ENCODE measurements at regions not wholly inside any gene's neighbourhood (a gene's known extent, or its start where the extent isn't known, plus 50 kb on each side); places are given as distances from the start of the nearest gene placed in this dataset.

DNA sequence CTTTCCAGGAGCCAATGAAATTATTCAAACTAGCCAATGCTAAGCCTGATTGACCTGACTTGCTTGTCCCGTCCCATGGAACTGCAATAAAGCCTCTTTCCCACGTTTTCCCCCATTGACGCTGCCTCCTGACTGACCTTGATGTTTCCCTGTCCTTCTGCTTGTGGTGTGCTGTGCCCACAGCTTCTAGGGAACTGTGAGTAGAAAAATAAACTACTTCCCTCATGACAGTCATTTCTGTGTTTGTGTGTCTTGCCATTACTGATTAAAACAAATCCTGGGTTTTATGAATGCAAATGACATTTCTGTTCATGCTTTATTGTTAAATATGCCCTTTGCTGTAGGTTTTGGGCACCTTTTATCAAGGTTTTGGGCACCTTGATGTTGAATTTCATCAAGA, 91.3 kb upstream of the ABI1 start:
- Mint-ChIP-seq H3K27me3 (ENCODE audit: low read depth, poor library complexity) (peaks cover 2% of the 10 kb centered on the region), H3K4me1 (no peaks in the 10 kb centered on the region), H3K36me3 (ENCODE audit: low read depth) (no peaks in the 10 kb centered on the region), H3K9me3 (peaks cover 20% of the 10 kb centered on the region), H3K27ac (no peak overlapping the region), H3K4me3 (no peak overlapping the region)
- TF ChIP-seq, protein P1, sequence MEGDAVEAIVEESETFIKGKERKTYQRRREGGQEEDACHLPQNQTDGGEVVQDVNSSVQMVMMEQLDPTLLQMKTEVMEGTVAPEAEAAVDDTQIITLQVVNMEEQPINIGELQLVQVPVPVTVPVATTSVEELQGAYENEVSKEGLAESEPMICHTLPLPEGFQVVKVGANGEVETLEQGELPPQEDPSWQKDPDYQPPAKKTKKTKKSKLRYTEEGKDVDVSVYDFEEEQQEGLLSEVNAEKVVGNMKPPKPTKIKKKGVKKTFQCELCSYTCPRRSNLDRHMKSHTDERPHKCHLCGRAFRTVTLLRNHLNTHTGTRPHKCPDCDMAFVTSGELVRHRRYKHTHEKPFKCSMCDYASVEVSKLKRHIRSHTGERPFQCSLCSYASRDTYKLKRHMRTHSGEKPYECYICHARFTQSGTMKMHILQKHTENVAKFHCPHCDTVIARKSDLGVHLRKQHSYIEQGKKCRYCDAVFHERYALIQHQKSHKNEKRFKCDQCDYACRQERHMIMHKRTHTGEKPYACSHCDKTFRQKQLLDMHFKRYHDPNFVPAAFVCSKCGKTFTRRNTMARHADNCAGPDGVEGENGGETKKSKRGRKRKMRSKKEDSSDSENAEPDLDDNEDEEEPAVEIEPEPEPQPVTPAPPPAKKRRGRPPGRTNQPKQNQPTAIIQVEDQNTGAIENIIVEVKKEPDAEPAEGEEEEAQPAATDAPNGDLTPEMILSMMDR (IDR thresholded peaks at IDR 0.05): no peak
- DNase-seq: no peak

DNA sequence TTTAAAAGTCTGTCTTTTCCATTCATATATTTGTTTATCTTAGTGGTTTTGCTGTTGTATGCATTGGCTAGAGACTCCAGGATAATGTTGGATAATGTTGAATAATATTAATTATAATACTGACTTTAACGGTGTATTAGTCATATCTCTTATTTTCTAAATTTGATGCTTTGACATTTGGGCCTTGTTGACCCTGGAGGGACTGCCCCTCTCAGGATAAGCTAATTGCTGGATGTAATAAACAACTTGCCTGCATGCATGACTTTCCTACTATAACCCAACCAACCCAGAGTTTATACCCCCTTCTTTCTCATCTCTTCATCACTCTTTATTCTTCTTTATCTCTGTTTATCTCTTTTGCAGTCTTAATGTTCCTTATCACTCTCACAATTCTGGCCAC, 90.9 kb upstream of the ABI1 start:
- Mint-ChIP-seq H3K36me3 (ENCODE audit: low read depth) (no peaks in the 10 kb centered on the region), H3K9me3 (peaks cover 20% of the 10 kb centered on the region), H3K4me3 (no peak overlapping the region), H3K27ac (no peak overlapping the region), H3K27me3 (ENCODE audit: low read depth, poor library complexity) (peaks cover 2% of the 10 kb centered on the region), H3K4me1 (no peaks in the 10 kb centered on the region)
- TF ChIP-seq, protein P1 (IDR thresholded peaks at IDR 0.05): no peak
- no peak for DNase-seq

DNA sequence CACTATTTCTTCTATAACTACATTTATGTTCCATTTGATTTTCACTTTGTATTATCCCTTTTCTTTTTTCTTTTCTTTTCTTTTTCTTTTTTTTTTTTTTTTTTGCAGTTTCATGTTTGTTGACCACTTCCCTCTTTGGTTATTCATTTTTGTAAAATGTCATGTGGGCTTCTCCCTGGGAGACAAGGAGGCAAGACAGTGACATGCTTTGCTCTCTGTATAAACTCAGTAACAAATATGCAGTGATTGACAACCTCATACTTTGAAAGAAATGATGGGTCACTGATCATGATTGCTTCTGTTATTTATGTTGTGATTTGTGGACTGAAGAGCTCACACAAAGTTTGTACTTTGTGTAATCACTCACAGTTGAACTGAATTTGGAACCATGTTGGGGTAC, 90.2 kb upstream of the ABI1 start:
- Mint-ChIP-seq H3K9me3 (peaks cover 20% of the 10 kb centered on the region), H3K27me3 (ENCODE audit: low read depth, poor library complexity) (peaks cover 2% of the 10 kb centered on the region), H3K36me3 (ENCODE audit: low read depth) (no peaks in the 10 kb centered on the region), H3K27ac (no peak overlapping the region), H3K4me3 (no peak overlapping the region), H3K4me1 (no peaks in the 10 kb centered on the region)
- TF ChIP-seq, protein P1 (IDR thresholded peaks at IDR 0.05): no peak
- no peak for DNase-seq

DNA sequence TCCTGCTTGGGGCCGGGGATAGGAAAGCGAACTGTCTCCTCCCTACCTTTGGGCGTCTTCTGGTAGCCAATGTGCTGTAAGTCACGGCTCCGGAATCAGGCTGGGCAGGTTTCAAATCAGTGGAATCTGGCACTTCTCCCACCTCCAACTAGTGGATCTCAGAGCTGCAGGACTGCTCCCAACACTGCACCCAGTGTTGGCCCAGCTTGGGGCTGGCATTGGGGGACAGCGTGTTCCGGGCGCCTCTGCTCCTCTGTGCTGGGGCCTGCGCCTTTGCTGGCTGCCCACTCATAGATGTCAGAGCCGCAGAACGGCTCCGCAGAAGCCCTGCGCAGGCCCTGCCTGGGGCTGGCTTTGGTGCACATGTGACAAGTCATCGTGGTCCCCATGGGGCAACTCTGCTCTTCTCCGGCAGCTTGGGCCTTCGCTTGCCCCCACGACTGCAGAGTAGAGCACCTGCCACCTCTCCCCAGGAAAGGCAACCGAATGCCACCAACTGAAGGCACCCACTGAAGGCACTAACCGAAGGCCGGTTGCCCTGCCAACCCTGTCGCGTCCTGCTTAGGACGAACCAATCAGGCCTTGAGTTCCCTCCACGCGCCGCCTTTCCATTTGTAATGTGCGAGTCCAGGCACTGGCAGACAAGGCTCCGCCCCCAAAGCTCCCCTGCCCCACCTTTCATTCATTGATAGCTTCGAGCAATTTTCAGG, 85.5 kb upstream of the ABI1 start:
- Mint-ChIP-seq H3K9me3 (peaks cover 16% of the 10 kb centered on the region), H3K27me3 (ENCODE audit: low read depth, poor library complexity) (peaks cover 3% of the 10 kb centered on the region), H3K4me1 (no peaks in the 10 kb centered on the region), H3K27ac (no peak overlapping the region), H3K36me3 (ENCODE audit: low read depth) (no peaks in the 10 kb centered on the region), H3K4me3 (no peak overlapping the region)
- DNase-seq: no peak
- TF ChIP-seq, protein P1 (IDR thresholded peaks at IDR 0.05): no peak

DNA sequence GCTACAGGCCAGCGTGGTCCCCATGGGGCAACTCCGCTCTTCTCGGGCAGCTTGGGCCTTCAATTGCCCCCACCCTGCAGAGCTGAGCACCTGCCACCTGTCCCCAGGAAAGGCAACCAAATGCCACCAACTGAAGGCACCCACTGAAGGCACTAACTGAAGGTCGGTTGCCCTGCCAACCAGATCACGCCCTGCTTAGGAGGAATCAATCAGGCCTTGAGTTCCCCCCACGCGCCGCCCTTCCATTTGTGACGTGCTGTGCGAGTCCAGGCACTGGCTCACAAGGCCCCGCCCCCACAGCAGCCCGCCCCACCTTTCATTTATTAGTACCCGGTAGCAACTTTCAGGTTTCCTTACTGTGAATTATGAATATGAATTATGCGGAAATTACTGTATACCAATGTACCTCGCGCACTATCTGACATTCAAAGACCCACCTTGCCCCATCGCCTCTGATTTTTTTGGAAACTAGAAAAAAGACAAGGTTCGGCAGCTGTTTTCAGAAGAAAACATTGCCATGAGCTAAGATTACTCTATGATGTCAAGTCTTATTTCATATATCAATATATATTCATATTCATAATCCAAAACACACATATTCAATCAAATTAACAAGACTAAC, 83.6 kb upstream of the ABI1 start:
- H3K27me3 Mint-ChIP-seq (ENCODE audit: low read depth, poor library complexity): peaks cover 3% of the 10 kb centered on the region
- no peak overlapping the region for H3K27ac Mint-ChIP-seq
- no peak for DNase-seq
- H3K4me3 Mint-ChIP-seq: no peak overlapping the region
- H3K4me1 Mint-ChIP-seq: peaks cover 5% of the 10 kb centered on the region
- no peaks in the 10 kb centered on the region for H3K36me3 Mint-ChIP-seq (ENCODE audit: low read depth)
- TF ChIP-seq, protein P1 (IDR thresholded peaks at IDR 0.05): no peak
- H3K9me3 Mint-ChIP-seq: no peaks in the 10 kb centered on the region

DNA sequence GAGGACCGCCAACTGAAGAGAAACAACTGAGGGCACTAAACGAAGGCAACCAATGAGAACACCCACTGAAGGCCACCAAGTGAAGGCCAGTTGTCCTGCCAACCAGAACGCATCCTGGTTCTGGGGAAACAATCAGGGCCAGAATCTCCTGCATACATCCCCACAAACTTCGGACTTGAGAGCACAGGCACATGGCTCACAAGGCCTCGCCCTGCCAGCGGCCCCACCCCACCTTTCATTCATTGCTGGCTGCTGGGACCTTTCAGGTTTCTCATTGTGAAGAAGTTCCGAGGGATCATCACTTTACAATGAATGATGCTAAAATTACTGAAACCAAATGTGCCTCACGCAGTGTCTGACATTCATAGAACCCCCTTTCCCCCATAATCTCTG, 79.2 kb upstream of the ABI1 start:
- TF ChIP-seq, protein P1 (IDR thresholded peaks at IDR 0.05): no peak
- Mint-ChIP-seq H3K27me3 (ENCODE audit: low read depth, poor library complexity) (peaks cover 2% of the 10 kb centered on the region), H3K36me3 (ENCODE audit: low read depth) (no peaks in the 10 kb centered on the region), H3K4me3 (no peak overlapping the region), H3K9me3 (no peaks in the 10 kb centered on the region), H3K27ac (no peak overlapping the region), H3K4me1 (peaks cover 10% of the 10 kb centered on the region)
- DNase-seq: no peak
